Activated CD4-positive, CD25-positive, alpha-beta regulatory T cell treated with anti-CD3 and anti-CD28 coated beads, Interleukin-2, amount 50 U/mL, for 24 hours (primary cell): ENCODE measurements at regions not wholly inside any gene's neighbourhood (a gene's known extent, or its start where the extent isn't known, plus 50 kb on each side); places are given as distances from the start of the nearest gene placed in this dataset.

Experiments
- ATAC-seq, 2 donors: fragments of 150-1000 bp; cut with Tn5 transposase; one replicate each; pipeline ENCODE4 v1.10.0; 2021; ENCODE audit warnings: mild to moderate bottlenecking in 1 of 2, moderate library complexity in 1 of 2

DNA sequence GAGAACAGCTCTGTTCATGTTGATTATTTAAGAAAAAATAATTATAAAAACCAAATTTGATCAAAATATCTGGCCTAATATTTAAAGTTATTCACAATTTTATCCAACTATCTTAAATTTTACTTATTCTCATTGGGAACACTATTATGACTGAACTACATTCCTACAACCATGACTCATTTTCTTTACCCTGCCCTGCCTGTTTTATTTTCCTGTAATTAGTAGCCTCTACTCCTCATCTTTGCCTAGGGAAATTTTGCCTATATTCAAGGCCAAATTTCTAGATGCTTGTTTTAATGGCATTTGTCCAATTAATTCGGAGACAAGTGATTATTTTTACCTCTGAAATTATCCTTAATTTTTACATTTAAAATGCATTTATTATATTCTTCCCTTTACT, 289.7 kb upstream of the TMEM229A start:
- no peak for ATAC-seq

DNA sequence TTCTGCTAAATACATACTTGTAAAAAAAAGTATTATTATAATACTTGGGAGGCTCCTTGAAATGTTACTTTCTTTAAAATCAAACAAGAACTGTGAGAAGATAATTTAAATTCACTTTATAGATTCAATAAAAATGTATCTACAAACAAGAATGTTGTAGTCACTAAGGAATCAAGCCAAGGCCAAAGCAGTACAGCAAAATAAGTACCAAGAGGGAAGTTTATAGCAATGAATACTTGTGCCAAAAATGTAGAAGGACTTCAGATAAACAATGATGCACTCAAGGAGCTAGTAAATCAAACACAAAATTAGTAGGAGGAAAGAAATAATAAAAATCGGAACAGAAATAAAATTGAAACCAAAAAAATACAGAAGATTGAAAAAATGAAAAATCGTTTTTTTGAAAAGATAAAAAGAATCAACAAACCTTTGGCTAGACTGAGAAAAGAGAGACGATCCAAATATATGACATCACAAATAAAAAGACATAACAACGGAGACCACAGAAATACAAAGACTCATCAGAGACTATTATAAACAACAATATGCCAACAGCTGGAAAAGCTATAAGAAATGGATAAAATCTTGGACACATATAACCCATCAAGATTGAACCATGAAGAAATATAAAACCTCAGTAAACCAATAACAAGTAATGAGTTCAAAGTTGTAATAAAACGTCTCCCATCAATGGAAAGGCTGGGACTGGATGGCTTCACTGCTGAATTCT, 286.0 kb upstream of the TMEM229A start:
- no peak for ATAC-seq

DNA sequence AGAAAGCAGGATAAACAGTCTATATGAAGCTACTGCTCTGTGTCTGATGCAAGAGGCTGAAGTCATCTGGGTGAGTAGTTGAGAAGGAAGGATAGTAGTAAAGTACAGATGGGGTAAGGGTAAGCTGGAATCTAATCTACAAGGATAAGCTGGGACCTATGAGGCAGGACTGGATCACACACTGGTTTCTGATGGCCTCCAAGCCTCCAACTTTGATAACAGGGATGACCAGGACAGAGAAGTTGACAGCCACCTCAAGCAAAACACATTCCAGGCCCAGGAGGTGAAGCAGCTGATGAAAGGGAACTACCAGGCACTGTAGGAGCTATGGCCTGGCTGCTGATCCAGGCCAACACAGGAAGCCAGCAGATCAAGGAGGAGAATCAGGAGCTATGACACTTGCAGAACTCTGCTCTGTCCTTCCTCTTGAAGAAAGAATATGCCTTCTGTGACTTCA, 278.1 kb upstream of the TMEM229A start:
- ATAC-seq = peak in 1 of 2 donors; percentile 13

DNA sequence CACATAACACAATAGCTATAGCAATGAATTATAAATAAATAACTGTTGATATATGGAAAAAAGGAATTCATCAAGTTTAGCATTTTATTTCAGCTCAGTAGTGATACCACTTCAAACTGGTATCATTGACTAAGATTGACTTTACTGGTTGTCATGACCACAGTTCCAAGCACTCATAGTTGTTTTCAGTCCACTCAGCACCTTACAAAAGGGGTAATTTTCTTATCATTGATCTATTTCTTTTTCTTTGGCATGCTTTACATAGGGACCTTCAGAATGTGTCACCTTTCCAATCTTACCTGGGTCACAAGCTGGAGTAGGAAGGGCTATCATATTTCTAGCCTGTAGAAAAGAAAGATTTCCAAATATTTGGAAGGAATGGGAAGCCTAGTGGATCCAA, 275.5 kb upstream of the TMEM229A start:
- no peak for ATAC-seq

DNA sequence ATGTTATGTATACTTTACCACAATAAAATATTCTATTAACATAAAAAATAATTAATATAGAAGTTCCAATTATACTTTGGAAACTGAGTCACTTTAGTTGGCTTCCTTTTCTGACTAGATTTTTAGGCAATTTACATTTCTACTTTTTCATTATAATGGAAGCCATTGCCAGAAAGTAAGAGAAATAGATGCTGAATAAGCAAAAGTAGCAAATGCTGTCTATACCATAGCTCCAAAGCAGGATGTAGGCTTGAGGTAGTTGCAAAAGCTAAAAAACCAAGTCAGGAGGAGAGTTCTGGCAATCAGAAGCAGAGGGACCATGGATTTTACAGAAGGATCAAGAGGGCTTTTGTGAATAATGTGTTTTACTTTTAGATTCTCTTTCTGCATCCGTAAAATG, 262.4 kb upstream of the TMEM229A start:
- ATAC-seq = no peak

DNA sequence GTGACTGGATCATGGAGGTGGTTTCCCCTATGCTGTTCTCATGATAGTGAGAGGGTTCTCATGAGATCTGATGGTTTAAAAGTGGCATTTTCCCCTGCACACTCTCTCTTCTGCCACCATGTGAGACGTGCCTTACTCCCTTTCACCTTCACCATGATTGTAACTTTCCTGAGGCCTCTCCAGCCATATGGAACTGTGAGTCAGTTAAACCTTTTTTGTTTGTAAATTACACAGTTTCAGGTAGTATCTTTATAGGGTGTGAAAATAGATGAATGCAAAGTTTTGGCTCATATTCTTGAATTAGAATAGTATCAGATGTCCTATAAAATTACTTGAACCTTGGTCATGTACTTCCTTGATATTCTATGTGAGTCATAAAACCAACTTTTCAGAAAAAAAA, 252.1 kb upstream of the TMEM229A start:
- ATAC-seq = no peak

DNA sequence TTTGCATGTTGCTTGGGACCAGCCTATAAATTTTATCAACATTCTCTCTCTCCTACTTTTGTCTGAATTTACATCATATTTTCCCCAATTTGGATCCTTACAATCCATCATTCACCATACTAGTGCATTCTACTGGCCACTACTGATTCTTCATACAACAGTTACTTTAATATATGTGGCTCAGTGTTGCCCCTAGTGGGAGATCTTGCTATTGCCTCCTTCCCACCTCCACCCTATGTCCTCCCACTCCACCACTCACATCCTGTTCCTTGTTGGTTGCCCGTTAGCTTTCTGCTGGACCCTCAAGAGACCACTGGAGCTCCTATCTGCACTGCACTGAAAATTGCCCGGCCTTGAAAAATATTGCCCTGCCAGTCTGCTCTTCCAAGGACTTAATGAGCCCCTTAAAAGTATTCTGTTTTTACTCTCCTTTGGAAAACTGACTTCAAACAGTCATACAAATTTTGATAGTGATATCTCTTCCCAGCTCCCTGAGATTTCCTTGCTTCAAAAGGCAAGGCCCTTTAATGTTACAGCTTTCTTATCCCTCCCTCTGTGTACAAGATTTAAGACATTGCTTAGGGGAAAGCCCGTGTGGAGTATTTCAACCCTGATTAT, 243.2 kb upstream of the TMEM229A start:
- no peak for ATAC-seq

DNA sequence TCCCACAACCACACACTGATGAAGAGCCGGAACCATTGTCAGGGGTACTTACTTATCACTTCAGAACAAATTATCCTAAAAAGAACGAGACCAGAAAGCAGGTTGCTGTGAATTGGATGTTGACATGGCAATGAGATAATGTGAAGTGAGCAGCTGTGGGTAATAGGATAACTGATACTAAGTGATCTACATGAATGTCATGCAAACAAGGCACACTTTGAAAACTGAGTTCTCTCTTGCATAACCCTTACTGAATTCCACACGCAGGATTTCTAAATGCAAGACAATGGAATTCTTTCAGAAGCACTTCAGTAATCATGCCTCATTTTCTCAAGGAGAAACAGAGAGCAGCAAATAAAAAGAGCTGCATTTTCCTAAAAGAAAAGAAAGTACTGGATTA, 242.5 kb upstream of the TMEM229A start:
- ATAC-seq = no peak

DNA sequence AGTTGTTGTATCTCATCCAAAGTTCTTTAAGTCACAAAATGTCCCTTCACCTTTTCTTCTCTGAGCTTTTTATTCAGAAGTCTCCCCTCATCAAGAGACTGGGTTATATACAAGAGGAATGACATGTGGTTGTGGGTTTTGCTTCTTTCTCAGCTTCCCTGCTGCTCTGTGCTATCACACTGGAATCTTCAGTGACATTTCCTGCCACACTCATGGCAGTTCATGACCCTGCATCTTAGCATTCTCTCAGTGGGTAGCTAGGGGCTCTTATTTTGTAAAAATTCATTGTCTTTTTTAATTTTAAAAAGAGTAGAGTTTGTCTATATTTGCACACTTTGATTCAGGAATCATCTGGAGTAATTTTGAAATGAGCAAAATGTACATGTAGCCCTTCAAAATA, 236.9 kb upstream of the TMEM229A start:
- no peak for ATAC-seq

DNA sequence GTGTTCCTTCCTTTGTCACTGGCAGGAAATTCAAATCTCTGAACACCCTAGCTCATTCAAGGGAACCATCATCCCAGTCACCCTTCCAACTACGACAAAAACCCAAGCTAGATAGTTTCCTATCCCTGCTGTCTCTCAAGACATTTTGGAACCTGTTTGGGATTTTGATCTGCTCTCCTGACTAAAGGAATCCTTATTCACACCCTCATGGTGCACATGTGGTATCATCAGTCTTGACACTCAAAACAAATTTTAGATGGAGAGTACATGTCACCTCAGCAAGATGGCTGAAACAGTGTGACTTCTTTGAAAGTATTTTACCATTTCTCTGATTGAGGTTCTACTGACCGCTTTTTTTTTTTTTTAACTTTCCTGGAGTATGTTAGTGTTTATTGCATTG, 234.3 kb upstream of the TMEM229A start:
- no peak for ATAC-seq

DNA sequence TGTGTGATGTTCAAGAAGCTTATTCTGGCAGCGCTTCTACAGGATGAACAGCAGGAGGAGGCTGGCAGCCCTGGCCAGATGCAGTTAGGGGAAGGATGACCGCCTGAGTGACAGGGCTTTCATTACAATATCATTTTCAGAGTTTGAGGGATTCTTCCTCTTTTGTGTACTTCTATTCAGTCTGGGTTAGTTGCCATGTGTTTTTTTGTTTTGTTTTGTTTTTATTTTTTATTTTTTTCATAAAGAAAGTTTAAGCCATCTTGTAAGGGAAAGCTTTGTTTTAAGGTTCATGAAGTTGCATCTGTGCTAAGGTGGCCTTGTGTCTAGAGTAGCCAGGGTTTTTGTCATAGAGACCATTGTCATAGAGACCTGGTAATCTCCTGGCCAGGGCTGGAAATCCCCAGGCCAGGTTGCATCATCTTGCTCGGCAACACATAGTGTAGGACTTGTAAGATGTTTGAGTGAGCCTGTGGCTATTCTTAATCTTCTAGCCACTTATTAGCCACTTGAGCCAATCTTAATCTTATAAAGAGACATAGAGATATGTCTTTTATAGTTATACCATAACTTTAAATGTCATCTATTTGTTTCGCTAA, 230.5 kb upstream of the TMEM229A start:
- ATAC-seq = no peak

DNA sequence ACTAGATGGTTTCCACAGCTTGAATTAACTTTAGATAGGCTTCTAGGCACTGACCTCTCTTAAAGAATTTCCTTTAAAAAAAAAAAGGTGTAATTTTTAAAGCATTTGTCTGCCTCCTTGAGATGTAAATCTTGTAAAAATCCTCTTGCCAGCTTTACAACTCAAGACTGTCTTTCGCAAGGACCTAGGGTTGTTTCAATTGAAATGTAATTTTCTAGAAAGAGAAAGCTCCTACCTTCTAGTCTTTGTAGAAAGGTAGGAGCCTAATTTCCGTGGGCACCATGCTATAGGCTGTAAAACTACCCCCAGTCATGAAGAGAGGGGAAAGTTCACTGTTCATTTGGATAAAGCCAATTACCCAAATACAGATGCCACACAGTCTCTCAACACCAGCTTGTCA, 228.8 kb upstream of the TMEM229A start:
- no peak for ATAC-seq

DNA sequence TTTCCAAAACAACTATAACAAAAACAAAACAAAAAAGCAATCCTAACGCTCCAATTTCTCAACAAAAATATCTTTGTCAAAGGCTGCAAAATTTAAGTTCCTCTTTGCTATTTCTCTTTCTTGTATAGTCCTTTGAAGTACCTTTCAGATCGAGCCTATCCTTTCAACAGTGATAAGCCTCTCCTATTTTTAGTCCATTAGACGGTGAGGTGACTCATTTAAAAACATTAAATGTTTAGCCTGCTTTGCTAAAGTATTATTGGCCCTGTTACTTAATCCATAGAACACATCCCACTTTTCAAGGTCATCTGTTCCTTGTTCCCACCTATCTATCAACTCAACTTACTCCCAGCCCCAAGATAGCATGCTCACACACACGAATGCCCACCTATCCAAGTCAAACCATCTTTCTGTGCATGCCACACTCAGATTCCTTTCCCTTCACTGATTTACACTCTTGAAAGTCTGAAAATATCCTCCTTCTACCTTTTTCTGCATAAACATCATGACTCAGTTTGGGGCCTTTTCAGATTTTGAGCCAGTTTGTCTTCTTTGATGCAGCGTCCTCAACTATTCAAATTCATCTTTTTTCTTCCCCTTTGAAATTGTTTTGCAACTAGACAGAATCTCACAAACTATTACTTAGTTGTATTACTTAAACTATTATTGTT, 224.9 kb upstream of the TMEM229A start:
- ATAC-seq = no peak

DNA sequence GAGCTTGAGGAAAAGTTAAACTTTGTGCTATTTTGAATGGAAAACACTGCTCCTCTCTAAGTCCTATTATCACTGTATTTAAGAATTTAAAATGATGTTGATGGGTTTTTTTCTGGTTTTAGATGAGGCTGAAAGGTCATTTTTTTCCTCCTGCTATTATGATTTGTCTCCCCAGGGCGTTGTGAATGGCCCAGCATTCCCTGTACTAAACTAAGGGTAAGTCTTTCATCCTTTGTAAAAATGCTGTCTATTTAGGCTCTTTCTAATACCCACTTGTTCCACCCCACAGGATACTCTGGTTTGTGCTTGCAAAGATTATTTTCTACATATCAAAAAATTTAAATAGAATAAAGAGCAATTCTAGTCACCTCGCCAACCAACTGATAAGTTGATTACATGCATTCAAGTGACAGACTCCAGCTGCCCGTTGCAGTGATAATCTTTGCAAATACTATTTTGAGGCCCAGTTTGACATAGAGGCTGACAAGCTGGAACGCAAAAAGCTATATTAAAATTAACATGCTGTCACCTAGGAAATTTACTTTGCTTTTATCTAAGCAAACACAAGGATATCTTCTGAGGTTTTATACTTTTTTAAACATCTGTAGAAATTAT, 222.3 kb upstream of the TMEM229A start:
- ATAC-seq = no peak

DNA sequence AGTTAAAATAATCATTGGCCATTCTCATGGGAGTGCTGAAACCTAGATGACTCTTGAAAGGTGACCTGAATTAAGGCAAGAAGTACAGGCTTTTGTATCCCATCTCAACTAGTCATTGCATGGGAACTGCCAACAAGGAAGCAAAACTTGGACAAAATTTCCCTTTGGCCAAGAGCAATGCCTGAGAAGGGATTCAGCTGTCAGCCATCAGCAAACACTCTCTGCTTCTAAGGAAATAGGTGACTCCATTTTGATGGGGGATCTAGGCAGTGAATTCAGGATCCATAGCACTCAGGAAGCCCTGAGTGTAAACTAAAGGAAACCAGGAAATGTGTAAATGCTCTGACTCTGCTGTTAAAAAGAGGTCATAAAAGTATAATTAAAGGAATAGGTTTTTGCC, 221.5 kb upstream of the TMEM229A start:
- no peak for ATAC-seq

DNA sequence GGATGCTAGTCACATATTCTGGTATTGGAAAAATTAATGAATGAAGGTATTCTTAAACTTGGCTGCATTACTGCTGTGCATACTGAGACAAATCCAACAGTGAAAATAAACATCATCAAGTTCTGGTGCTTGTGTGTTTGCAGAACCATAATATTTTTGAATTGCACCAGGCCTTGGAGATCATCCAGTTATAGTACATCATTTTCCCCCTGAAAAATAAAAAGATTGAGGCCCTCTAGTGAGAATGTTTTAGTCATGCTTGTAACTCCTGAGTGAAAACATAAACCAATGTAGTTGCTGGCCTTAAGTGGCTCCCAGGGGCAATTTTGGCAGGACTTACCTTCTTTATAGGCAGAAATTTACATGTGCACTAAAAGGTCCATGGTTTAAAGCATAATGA, 218.8 kb upstream of the TMEM229A start:
- no peak for ATAC-seq

DNA sequence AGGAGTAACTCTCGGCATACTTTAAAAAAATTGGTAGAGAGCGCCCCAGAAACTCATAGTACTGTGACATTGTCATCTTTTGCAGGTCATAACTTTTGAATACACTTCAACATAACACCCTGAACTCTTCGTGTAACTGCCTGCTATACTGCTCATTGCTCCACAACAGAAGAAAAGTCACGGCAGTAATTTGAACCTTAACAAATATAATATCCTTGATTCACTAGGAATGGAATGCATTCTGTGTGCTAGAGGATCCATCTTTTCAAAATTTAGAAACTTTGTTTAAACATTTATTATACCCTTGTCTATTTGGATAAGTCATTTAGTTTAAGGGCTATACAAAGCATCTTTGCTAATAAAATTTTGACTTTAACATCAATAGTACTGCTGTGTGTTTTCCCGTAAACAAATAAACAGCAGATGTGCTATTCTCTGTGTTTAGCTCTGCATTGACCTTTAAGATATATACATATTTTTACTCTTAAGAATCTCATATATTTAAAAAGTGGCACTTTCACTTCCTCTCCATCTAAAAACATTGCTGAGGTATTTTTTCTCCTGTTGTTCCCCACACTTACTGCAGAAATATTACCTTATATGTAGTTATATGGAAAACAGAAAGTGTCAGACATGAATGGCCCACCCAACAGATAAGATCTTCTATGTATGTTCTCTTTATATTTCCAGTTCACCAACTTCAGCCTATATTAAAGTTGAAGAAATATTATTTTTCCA, 217.6 kb upstream of the TMEM229A start:
- ATAC-seq = no peak

DNA sequence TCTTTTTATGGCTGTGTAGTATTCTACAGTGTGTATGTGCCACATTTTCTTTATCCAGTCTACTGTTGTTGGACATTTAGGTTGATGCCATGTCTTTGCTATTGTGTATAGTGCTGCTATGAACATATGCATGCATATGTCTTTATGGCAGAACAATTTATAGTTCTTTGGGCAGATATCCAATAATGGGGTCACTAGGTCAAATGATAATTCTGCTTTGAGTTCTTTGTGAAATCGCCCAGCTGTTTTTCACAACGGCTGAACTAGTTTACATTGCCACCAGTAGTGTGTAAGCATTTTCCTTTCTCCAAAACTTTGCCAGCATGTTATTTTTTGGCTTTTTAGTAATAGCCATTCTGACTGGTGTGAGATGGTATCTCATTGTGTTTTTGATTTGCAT, 214.8 kb upstream of the TMEM229A start:
- no peak for ATAC-seq

DNA sequence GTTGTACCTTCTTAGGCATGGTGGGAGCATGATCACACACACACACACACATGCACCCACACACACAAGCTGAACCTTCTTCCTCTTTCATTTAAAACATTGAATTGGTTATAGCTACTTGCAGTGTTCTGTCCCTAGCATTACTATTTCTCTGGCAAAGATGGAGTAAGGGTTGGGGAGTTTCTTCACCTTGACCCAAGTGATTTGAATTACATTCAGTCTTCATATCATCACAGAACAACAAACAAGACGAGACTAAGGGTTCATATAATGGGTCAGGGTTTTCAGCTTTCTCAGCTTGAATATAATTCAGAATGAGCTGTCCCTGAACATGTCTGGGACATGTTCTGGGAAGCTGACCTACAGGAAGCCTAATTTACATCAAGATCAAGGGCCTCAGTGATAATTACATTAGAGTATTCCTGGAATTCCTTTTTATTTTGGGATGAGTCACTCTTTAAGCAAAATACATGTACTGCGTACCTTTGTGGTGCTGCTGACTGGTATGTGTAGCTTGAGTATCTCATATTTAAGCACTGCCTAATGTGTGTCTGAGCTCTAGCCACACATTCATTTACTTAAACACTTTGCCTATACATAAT, 213.5 kb upstream of the TMEM229A start:
- ATAC-seq = no peak

DNA sequence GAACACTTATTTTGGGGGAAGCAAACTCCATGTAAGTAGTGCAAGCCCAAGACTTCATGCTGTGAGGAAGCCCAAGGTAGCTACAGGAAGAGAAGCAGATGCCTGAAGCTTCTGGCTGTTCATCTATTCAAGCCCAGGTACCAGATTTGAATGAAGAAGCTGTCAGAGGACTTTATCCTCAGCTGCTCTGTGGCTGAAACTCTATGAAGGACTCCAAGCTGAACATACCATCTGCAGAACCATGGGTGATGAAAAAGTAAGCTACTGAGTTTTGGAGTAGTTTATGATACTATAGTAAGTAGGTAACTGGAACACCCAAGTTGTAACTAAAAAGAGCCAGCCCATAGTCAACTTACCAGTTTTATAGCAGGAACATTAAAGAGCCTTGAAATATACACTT, 211.6 kb upstream of the TMEM229A start:
- ATAC-seq = peak in 1 of 2 donors; percentile 17

DNA sequence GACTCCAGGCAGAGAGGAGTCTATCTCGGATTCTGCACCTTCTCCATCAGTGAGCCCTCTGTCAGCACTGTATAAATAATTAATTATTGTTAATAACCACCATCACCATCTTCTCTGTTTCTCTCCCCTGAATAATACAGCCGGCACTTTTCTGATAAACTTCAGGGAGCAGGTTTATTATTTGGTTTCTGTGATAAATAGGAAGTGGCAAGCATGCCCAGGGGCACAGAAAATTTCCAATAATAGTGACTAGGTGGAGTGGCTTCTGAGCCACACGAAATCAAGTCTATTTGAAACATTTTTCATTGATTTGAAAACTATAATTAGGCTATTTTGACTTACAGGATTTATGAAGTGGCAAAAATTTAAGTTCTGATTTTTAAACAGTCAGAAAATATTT, 186.8 kb upstream of the TMEM229A start:
- ATAC-seq = no peak

DNA sequence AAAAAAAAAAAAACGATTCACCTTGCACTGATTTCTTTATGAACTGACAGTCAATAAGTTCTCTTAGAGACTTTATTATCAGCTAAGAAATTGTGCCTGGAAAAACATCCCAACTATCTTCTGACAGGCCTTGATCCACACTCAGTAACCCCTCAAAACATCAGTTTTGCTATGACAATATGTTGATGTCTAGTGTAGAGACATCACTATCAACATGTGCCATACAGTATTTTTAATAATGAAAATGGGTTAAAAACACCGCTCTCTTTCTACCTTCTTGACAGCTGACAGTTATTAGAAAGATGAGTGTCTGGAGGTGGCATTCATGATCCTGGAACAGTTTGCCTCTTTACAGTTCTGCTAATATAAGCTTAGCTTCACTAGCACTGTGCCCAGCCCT, 175.8 kb upstream of the TMEM229A start:
- ATAC-seq = no peak
